WI38 (cell line): ENCODE measurements at regions not wholly inside any gene's neighbourhood (a gene's known extent, or its start where the extent isn't known, plus 50 kb on each side); places are given as distances from the start of the nearest gene placed in this dataset.

Experiments used
- H3K4me3 ChIP-seq: 2 replicates; pipeline ENCODE4 v1.5.1; 2011; ENCODE audit warnings: low read depth, mild to moderate bottlenecking, control low read depth, low read length
- CTCF ChIP-seq: IDR thresholded peaks from 2 replicates; pipeline ENCODE4 v1.5.1; 2012; ENCODE audit warnings: low read depth, mild to moderate bottlenecking, control low read depth, low read length

- no peak for TF ChIP-seq CTCF
- no peak overlapping the region for H3K4me3 ChIP-seq
Measured at GRCh38 chr7:33674804-33675411, 230.4 kb upstream of the BMPER start.

GRCh38 chr7:33677556-33677955, 227.8 kb upstream of the BMPER start:
- H3K4me3 ChIP-seq: no peak overlapping the region
- no peak for TF ChIP-seq CTCF

- H3K4me3 ChIP-seq: no peak overlapping the region
- no peak for TF ChIP-seq CTCF
Measured at GRCh38 chr7:33678569-33679335, 226.6 kb upstream of the BMPER start.

- H3K4me3 ChIP-seq: no peak overlapping the region
- TF ChIP-seq CTCF: no peak
Measured at GRCh38 chr7:33680682-33681081, 224.7 kb upstream of the BMPER start.

- TF ChIP-seq CTCF: no peak
- H3K4me3 ChIP-seq: no peak overlapping the region
Measured at GRCh38 chr7:33685503-33685902, 219.8 kb upstream of the BMPER start.

DNA sequence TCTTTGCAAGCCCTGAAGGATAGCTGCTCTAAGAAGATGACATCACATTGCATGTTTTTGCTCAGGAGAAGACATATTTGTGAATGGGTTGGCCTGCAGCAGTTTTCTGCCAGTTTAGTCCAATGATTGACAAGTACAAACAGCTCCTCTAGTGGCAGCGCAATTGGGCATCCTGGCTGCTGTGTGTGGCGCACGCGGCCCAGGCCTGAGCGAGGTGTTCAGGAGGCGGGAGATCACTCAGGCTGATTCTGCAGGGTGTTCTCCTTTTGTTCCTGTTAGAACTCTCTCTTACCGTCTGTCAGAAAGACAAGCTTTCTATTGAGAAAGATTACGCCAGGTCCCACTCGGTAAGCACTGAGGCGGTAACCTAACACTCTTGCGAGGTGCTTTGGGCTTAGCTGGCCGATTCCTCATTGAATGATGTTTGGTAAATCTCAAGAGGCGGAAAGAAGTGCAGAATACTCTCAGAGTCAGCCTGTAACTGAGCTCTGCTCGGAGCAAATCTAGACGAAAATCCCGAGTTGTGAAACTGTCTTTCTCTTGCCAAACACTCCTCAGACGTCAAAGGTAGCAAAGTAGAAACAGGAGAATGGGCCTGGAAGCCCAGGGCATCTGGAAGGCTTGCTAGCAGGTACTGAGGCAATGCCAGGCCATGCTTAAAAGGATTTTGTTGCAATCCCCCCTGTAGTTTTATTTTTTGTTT, 219.2 kb upstream of the BMPER start:
- no peak overlapping the region for H3K4me3 ChIP-seq
- TF ChIP-seq CTCF: no peak

GRCh38 chr7:33687625-33688024, 217.7 kb upstream of the BMPER start:
- no peak for TF ChIP-seq CTCF
- no peak overlapping the region for H3K4me3 ChIP-seq
